ENCODE measurements at regions not wholly inside any gene's neighbourhood (a gene's known extent, or its start where the extent isn't known, plus 50 kb on each side); places are given as distances from the start of the nearest gene placed in this dataset.

DNA sequence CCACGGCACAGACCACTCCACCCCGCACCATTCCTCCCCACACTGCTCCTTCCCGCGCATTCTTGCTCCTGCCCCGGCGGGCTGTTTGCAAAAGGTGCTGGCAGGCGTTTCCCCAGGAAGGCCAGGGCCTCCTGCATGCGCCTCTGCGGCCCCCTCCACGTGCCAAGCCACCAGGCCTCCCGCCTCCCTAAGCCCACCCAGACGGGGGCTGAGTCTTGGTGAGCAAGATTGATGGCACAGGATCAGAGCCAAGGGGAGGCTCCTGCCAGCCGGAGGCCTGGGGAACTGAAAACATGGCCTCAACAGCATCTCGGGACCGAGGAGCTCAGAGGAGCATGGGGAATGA, 328.3 kb upstream of the DIO3 start:
- no peak for DNase-seq

- no peak for DNase-seq
Measured at GRCh38 chr14:101233391-101233790, 327.9 kb upstream of the DIO3 start.

GRCh38 chr14:101233808-101234207, 327.5 kb upstream of the DIO3 start:
- DNase-seq, result no peak

- no peak for DNase-seq
Measured at GRCh38 chr14:101234244-101234937, 326.9 kb upstream of the DIO3 start.

DNA sequence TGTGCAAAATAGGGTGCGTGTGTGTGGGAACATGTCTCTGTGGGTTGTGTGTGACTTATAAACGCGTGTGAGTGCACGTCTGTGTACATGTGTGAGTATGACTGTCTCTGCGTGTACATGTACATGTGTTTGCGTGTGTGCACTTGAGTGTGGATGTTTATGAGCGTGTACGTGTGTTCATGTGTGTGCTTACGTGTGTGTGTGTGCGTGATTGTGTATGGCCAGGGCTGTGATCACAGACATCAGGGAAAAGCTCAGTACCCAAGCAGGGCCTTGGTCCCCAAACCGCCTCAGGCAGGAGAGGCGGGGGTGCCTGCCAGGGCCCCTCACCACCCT, 326.3 kb upstream of the DIO3 start:
- no peak for DNase-seq

DNA sequence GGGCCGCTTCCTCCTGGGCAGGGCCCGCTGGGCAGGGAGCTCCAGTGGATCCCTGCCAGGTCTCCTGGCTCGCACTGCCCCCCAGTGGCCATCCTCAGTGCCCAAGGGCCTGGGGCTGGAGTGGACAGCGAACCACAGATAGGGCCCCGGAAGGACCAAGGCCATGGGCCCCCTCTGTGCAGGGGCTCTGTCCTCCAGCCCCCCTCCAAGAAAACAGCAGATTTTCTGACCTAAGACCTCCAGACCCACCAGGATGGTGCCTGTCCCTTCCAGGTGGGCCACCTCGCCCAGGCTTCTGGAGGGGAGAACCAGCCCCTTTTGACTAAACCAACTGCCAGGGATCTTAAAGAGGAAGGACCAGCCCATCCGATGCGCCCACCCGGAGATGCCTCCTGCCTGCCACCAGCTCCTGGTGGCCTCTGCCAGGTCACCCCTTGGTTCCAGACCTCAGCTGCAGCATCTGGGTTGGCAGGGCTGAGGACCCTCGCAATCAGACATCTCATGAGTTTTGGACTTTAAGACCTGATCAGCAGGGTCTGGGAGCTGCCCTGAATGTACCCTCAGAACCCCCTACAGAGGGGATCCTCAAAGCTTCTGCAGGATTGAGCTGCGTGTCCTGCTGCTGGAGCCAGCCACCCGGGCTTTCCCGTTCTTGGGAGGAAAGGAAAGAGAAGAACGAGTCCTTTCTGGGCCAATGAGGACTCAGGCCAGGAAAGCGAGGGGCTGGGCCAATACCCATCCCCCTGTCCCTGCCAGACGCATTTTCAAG, 325.8 kb upstream of the DIO3 start:
- peak in 1 of 2 donors; percentile 20 for DNase-seq

GRCh38 chr14:101236496-101237251, 324.6 kb upstream of the DIO3 start:
- DNase-seq, result no peak

DNA sequence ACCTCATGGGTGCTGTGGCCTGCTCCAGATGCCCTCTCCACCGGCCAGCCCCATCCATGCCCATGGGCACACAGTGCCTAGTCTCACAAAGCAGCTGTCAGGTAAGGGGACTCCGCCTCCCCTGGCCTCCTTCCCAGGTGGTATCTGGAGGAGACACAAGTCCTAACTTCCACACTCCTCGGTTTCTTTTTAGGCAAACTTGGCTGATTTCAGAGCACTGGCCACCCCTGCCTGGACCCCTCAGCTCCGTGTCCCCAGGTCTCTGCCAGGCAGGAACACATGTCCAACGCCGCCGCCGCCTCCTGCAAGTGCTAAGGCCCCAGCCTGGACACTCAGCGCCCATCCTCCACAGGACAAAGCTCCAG, 324.1 kb upstream of the DIO3 start:
- DNase-seq, result no peak

GRCh38 chr14:101239065-101239464, 322.2 kb upstream of the DIO3 start:
- no peak for DNase-seq

- no peak for DNase-seq
Measured at GRCh38 chr14:101241147-101241546, 320.1 kb upstream of the DIO3 start.

GRCh38 chr14:101241807-101242278, 319.5 kb upstream of the DIO3 start:
- DNase-seq, result no peak

DNA sequence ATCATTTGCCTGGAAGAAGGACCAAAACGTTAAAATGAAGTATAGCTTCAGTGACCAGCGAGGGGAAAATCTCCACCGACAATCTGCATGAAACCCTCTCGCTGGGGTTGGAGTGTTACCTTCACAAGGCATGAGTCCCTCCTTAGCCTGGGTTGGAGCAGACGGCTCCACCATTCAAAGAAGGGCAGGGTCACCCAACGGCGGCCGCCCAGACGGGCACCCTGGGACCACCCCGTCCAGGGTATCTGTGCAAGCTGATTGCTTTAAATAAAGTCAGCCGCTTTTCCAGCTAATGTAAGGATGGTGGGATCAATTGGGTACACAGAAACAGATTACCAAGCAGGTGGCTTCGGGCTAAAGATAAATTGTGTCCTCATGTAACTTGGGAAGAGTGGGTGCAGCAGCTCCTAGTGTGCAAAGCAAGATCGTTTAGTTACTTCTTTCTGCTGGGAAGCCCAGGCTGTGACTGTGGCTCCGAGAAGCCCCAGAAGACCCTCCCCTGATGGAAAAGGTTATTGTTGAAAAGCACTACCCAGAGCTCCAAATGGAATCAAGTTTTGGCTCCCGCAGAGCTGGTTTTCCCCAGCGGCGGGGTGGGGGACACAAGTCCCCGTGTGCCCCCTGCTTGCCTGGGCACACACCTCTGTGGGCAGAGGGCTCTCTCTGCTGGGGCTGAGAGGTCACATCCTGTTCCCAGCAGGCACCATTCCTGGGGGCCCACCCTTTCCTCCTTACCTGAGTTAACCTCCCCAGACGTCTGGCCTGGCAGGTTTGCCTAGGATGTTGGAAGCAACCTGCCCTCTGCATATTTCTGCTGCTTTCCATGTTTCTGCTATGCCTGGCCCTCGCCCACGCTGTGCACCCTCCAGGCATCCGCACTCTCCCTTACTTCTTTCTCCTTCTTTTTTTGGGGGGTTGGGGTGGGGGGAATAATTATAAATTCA, 318.6 kb upstream of the DIO3 start:
- no peak for DNase-seq

DNA sequence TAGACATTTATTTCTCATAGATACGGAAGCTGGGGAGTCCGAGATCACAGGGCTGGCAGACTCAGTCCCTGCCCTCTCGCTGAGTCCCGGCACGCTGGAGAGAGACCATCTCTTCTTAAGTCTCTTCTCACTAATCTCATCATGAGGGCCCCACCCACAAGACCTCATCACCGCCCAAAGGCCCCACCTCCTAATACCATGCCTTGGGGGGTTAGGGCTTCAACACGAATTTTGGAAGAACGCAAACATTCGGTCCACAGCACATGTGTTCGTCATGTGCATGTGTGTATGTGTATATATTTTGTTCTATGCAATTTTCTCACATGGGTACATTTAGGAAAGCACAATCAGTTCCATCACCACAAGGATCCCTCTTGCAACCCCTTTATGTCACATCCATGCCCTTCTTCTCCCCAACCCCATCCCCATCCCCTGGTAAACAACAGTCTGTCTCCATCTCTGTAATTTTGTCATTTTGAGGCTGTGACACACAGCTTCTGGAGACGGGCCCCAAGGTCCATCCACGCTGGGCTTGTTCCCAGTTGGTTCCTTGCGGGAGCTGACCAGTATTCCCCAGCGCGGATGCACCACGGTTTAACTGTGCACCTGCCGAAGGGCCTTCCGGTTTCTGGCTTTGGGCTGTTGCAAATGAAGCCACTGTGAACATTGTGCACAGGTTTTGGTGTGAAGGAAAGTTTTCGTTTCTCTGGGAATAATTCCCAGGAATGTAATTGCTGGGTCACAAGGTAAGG, 317.5 kb upstream of the DIO3 start:
- no peak for DNase-seq

GRCh38 chr14:101246894-101247841, 314.1 kb upstream of the DIO3 start:
- DNase-seq, result no peak

DNA sequence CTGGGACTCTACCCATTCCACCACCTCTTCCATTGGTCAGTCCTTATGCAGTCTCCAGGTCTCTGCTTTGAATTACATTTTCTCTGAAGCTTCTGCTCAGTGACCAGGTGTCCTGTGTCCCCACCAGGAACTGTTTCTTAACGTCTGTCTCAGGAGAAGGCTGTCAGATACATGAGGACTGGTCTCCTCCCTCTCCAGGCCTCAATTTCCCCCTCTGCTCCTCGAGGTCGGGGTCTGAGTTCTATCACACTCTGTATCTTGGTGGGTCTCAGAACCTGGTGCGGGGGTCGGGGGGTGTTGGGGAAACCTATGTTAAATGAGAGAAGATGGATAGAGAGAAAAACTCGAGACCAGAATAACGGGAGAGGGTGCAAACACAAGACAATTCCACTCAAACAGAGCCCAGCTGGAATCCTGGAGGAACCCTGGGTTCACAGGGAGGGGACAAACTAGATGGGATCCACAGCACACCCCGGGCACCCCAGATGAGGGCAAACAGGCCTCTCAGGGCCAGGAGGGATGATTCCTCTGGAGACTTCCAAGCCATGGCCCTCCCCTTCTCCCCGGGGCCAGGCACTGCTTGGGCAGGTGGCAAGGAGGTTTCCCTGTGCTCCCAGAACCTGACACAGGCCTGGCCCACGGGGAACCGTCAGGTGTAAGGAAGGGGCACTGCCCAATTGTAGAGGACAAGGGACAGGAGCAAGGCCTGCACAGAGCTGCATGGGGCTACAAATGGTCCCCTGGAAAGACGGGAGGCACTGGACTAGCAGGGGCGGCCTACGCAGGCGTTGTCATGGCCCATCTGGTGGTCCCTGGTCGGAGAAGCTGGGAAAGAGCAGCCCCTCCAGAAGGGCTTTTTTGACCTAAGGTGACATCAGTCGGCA, 313.2 kb upstream of the DIO3 start:
- no peak for DNase-seq

- DNase-seq, result no peak
Measured at GRCh38 chr14:101248840-101249675, 312.2 kb upstream of the DIO3 start.

GRCh38 chr14:101249676-101250036, 311.6 kb upstream of the DIO3 start:
- no peak for DNase-seq

DNA sequence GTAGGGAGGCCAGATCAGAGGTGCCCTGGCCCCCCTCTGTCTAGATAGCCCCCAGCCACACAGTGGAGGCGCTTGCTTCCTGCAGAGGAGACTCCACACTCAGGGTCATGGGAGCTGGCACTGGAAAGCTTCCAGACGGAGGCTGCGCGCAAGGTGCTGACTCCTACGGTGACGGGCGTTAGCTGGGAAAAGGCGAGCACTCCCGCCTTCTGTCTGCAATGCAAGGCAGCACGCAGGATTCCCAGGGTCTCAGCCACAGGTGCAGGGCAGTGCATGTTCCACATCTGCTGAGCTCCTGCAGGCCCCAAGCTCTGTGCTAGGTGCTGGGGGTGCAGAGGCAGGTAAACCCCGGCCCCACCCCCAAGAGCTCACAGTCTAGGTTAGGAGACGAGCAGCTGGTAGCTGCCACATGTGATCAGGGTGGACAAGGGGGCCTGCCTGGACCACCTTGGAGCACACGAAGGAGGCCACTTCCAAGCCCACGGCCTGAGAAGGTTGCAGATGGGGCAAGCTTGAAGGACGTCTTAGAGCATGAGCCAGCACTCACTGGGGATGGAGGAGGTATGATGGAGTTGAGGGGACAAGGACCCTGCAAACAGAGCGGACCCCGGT, 310.9 kb upstream of the DIO3 start:
- no peak for DNase-seq

Data from CD4-positive, alpha-beta T cell treated with Interleukin-4 for 1 hour (primary cell).